ENCODE measurements at regions not wholly inside any gene's neighbourhood (a gene's known extent, or its start where the extent isn't known, plus 50 kb on each side); places are given as distances from the start of the nearest gene placed in this dataset.

- Mint-ChIP-seq H3K27me3 (ENCODE audit: insufficient read depth, low read depth) (no peaks in the 10 kb centered on the region), H3K27ac (no peak overlapping the region), H3K4me3 (no peak overlapping the region), H3K36me3 (no peaks in the 10 kb centered on the region), H3K4me1 (no peaks in the 10 kb centered on the region), H3K9me3 (no peaks in the 10 kb centered on the region)
- H3K9me3 ChIP-seq (ENCODE audit: low read depth): peaks cover 7% of the 10 kb centered on the region
- no peak overlapping the region for H3K9ac ChIP-seq
- H3F3A ChIP-seq (ENCODE audit: low read depth): no peaks in the 10 kb centered on the region
- no peak overlapping the region for H3K4me2 ChIP-seq
- TF ChIP-seq EZH2 (IDR thresholded peaks at IDR 0.05): no peak
- TF ChIP-seq, protein P1, sequence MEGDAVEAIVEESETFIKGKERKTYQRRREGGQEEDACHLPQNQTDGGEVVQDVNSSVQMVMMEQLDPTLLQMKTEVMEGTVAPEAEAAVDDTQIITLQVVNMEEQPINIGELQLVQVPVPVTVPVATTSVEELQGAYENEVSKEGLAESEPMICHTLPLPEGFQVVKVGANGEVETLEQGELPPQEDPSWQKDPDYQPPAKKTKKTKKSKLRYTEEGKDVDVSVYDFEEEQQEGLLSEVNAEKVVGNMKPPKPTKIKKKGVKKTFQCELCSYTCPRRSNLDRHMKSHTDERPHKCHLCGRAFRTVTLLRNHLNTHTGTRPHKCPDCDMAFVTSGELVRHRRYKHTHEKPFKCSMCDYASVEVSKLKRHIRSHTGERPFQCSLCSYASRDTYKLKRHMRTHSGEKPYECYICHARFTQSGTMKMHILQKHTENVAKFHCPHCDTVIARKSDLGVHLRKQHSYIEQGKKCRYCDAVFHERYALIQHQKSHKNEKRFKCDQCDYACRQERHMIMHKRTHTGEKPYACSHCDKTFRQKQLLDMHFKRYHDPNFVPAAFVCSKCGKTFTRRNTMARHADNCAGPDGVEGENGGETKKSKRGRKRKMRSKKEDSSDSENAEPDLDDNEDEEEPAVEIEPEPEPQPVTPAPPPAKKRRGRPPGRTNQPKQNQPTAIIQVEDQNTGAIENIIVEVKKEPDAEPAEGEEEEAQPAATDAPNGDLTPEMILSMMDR (IDR thresholded peaks at IDR 0.05): no peak
- TF ChIP-seq EZH2phosphoT487 (IDR thresholded peaks at IDR 0.05): no peak
- no peaks in the 10 kb centered on the region for H3K79me2 ChIP-seq (ENCODE audit: low read depth)
- H3K27ac ChIP-seq: no peak overlapping the region
- H2AFZ ChIP-seq (replicated peaks): no peak overlapping the region
- no peak for DNase-seq (ENCODE audit: low spot score)
- H3K36me3 ChIP-seq: no peaks in the 10 kb centered on the region
- no peaks in the 10 kb centered on the region for H3K27me3 ChIP-seq
- H3K4me1 ChIP-seq: no peaks in the 10 kb centered on the region
- no peaks in the 10 kb centered on the region for H4K20me1 ChIP-seq (ENCODE audit: low read depth)
- H3K4me3 ChIP-seq: no peak overlapping the region
Observed at GRCh38 chrX:125544031-125544660, 224.5 kb downstream of the TEX13C start.

- Mint-ChIP-seq H3K4me3 (no peak overlapping the region), H3K27me3 (ENCODE audit: insufficient read depth, low read depth) (no peaks in the 10 kb centered on the region), H3K27ac (no peak overlapping the region), H3K9me3 (no peaks in the 10 kb centered on the region), H3K36me3 (no peaks in the 10 kb centered on the region), H3K4me1 (no peaks in the 10 kb centered on the region)
- Histone ChIP-seq H2AFZ (replicated peaks) (no peak overlapping the region), H3K4me2 (no peak overlapping the region), H3K4me1 (no peaks in the 10 kb centered on the region), H3F3A (ENCODE audit: low read depth) (no peaks in the 10 kb centered on the region), H4K20me1 (ENCODE audit: low read depth) (no peaks in the 10 kb centered on the region), H3K27ac (no peak overlapping the region), H3K4me3 (no peak overlapping the region), H3K79me2 (ENCODE audit: low read depth) (no peaks in the 10 kb centered on the region), H3K36me3 (no peaks in the 10 kb centered on the region), H3K9me3 (ENCODE audit: low read depth) (peaks cover 7% of the 10 kb centered on the region), H3K27me3 (no peaks in the 10 kb centered on the region), H3K9ac (no peak overlapping the region)
- TF ChIP-seq EZH2 (IDR thresholded peaks at IDR 0.05): no peak
- TF ChIP-seq, protein P1 (IDR thresholded peaks at IDR 0.05): no peak
- no peak for TF ChIP-seq EZH2phosphoT487 (IDR thresholded peaks at IDR 0.05)
- no peak for DNase-seq (ENCODE audit: low spot score)
Observed at GRCh38 chrX:125544856-125545255, 225.2 kb downstream of the TEX13C start.

- TF ChIP-seq EZH2phosphoT487 (IDR thresholded peaks at IDR 0.05) (no peak), EZH2 (IDR thresholded peaks at IDR 0.05) (no peak)
- TF ChIP-seq, protein P1 (IDR thresholded peaks at IDR 0.05): no peak
- no peak overlapping the region for H3K27ac Mint-ChIP-seq
- H3F3A ChIP-seq (ENCODE audit: low read depth): no peaks in the 10 kb centered on the region
- H3K9ac ChIP-seq: no peak overlapping the region
- no peaks in the 10 kb centered on the region for H3K36me3 Mint-ChIP-seq
- H3K4me1 Mint-ChIP-seq: no peaks in the 10 kb centered on the region
- peaks cover 4% of the 10 kb centered on the region for H3K9me3 ChIP-seq (ENCODE audit: low read depth)
- H3K27me3 Mint-ChIP-seq (ENCODE audit: insufficient read depth, low read depth): peaks cover 2% of the 10 kb centered on the region
- no peak for DNase-seq (ENCODE audit: low spot score)
- no peaks in the 10 kb centered on the region for H4K20me1 ChIP-seq (ENCODE audit: low read depth)
- H3K4me2 ChIP-seq: no peak overlapping the region
- H3K27ac ChIP-seq: no peak overlapping the region
- no peak overlapping the region for H3K4me3 ChIP-seq
- no peaks in the 10 kb centered on the region for H3K4me1 ChIP-seq
- no peaks in the 10 kb centered on the region for H3K27me3 ChIP-seq
- no peaks in the 10 kb centered on the region for H3K36me3 ChIP-seq
- H2AFZ ChIP-seq (replicated peaks): no peak overlapping the region
- H3K79me2 ChIP-seq (ENCODE audit: low read depth): no peaks in the 10 kb centered on the region
- no peak overlapping the region for H3K4me3 Mint-ChIP-seq
- no peaks in the 10 kb centered on the region for H3K9me3 Mint-ChIP-seq
Observed at GRCh38 chrX:125577479-125577878, 257.8 kb downstream of the TEX13C start.

Data from neural progenitor cell (in vitro differentiated cells).